ENCODE measurements at regions not wholly inside any gene's neighbourhood (a gene's known extent, or its start where the extent isn't known, plus 50 kb on each side); places are given as distances from the start of the nearest gene placed in this dataset.

- no peak for TF ChIP-seq CTCF (IDR thresholded peaks at IDR 0.05)
- Mint-ChIP-seq H3K36me3 (ENCODE audit: unreplicated experiment) (no peaks in the 10 kb centered on the region), H3K9me3 (ENCODE audit: unreplicated experiment) (no peaks in the 10 kb centered on the region), H3K4me1 (ENCODE audit: unreplicated experiment) (no peaks in the 10 kb centered on the region), H3K4me3 (ENCODE audit: unreplicated experiment) (no peak overlapping the region), H3K27me3 (ENCODE audit: unreplicated experiment) (peaks cover 11% of the 10 kb centered on the region), H3K27ac (ENCODE audit: unreplicated experiment) (no peak overlapping the region)
- DNase-seq (ENCODE audit: extremely low spot score, unreplicated experiment): no peak
These were observed 275.7 kb upstream of the CRY1 start for GRCh38 chr12:107369006-107369405.

- Mint-ChIP-seq H3K4me1 (ENCODE audit: unreplicated experiment) (no peaks in the 10 kb centered on the region), H3K9me3 (ENCODE audit: unreplicated experiment) (no peaks in the 10 kb centered on the region), H3K36me3 (ENCODE audit: unreplicated experiment) (no peaks in the 10 kb centered on the region), H3K27me3 (ENCODE audit: unreplicated experiment) (peaks cover 11% of the 10 kb centered on the region), H3K4me3 (ENCODE audit: unreplicated experiment) (no peak overlapping the region), H3K27ac (ENCODE audit: unreplicated experiment) (no peak overlapping the region)
- no peak for TF ChIP-seq CTCF (IDR thresholded peaks at IDR 0.05)
- no peak for DNase-seq (ENCODE audit: extremely low spot score, unreplicated experiment)
These were observed 276.3 kb upstream of the CRY1 start for GRCh38 chr12:107369679-107370078.

DNA sequence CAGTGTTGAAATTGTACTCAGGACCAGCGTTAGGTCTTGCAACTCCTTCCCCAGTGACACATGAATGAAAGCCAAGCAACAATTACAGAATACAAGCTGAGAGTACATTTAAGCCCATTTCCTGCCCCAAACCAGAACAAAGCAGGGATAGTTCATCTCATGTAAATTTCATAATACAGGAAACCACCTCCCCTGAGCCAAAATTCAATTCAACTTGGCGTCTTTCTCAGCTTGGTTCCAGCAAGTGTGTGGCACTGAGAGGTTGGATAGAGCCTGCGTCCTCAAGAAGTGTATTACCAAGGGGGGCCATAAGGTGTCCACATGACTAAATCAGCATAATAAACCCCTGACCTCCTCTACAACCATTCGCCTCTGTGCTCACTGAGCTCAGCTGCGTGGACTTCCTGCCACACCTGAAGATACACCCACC is 278.9 kb upstream of the CRY1 start:
- Mint-ChIP-seq H3K4me1 (ENCODE audit: unreplicated experiment) (no peaks in the 10 kb centered on the region), H3K9me3 (ENCODE audit: unreplicated experiment) (no peaks in the 10 kb centered on the region), H3K4me3 (ENCODE audit: unreplicated experiment) (no peak overlapping the region), H3K27me3 (ENCODE audit: unreplicated experiment) (peaks cover 11% of the 10 kb centered on the region), H3K36me3 (ENCODE audit: unreplicated experiment) (no peaks in the 10 kb centered on the region), H3K27ac (ENCODE audit: unreplicated experiment) (no peak overlapping the region)
- no peak for DNase-seq (ENCODE audit: extremely low spot score, unreplicated experiment)
- no peak for TF ChIP-seq CTCF (IDR thresholded peaks at IDR 0.05)

- no peak for DNase-seq (ENCODE audit: extremely low spot score, unreplicated experiment)
- no peaks in the 10 kb centered on the region for H3K9me3 Mint-ChIP-seq (ENCODE audit: unreplicated experiment)
- H3K27me3 Mint-ChIP-seq (ENCODE audit: unreplicated experiment): peaks cover 11% of the 10 kb centered on the region
- H3K4me3 Mint-ChIP-seq (ENCODE audit: unreplicated experiment): no peak overlapping the region
- no peak overlapping the region for H3K27ac Mint-ChIP-seq (ENCODE audit: unreplicated experiment)
- H3K4me1 Mint-ChIP-seq (ENCODE audit: unreplicated experiment): no peaks in the 10 kb centered on the region
- no peak for TF ChIP-seq CTCF (IDR thresholded peaks at IDR 0.05)
- no peaks in the 10 kb centered on the region for H3K36me3 Mint-ChIP-seq (ENCODE audit: unreplicated experiment)
These were observed 280.0 kb upstream of the CRY1 start for GRCh38 chr12:107373238-107373809.

GRCh38 chr12:107374161-107374840 is 281.0 kb upstream of the CRY1 start:
- H3K4me3 Mint-ChIP-seq (ENCODE audit: unreplicated experiment): no peak overlapping the region
- no peaks in the 10 kb centered on the region for H3K4me1 Mint-ChIP-seq (ENCODE audit: unreplicated experiment)
- peaks cover 8% of the 10 kb centered on the region for H3K27me3 Mint-ChIP-seq (ENCODE audit: unreplicated experiment)
- DNase-seq (ENCODE audit: extremely low spot score, unreplicated experiment): no peak
- H3K9me3 Mint-ChIP-seq (ENCODE audit: unreplicated experiment): no peaks in the 10 kb centered on the region
- H3K36me3 Mint-ChIP-seq (ENCODE audit: unreplicated experiment): no peaks in the 10 kb centered on the region
- TF ChIP-seq CTCF (IDR thresholded peaks at IDR 0.05): no peak
- H3K27ac Mint-ChIP-seq (ENCODE audit: unreplicated experiment): no peak overlapping the region

Measured in osteocyte (in vitro differentiated cells).